NAMALWA (cell line): ENCODE measurements at regions not wholly inside any gene's neighbourhood (a gene's known extent, or its start where the extent isn't known, plus 50 kb on each side); places are given as distances from the start of the nearest gene placed in this dataset.

Experiments
- DNase-seq: peaks from one replicate; pipeline ENCODE4 v3.0.0-alpha.2; 2015; ENCODE audit warnings: low spot score

GRCh38 chr9:130782886-130783530 is 52.0 kb upstream of the ABL1 start:
- no peak for DNase-seq

- no peak for DNase-seq
These were observed 50.0 kb upstream of the ABL1 start for GRCh38 chr9:130785053-130785452.
